Activated CD4-positive, alpha-beta T cell treated with anti-CD3 and anti-CD28 coated beads for 36 hours (primary cell): ENCODE measurements at regions not wholly inside any gene's neighbourhood (a gene's known extent, or its start where the extent isn't known, plus 50 kb on each side); places are given as distances from the start of the nearest gene placed in this dataset.
"Not testable (repeated sequence)": the region's sequence is repeated elsewhere in the genome, so short reads cannot be mapped to it uniquely, and the experiment has no call there.

Experiments used
- ATAC-seq: fragments of 200-7000 bp; cut with Tn5 transposase; one replicate; pipeline ENCODE4 v1.10.0; 2021; ENCODE audit warnings: mild to moderate bottlenecking, moderate library complexity
- CTCF ChIA-PET: fragments of 350-600 bp; sonication (Branson Sonifier 250); formaldehyde crosslinking; loops from one replicate; lab custom pipeline; 2021; ENCODE audit warnings: antibody characterized with exemption; lab: Charles Lee
- POLR2A ChIA-PET: fragments of 350-600 bp; sonication (Branson Sonifier 250); formaldehyde crosslinking; loops from one replicate; lab custom pipeline; 2021; ENCODE audit warnings: antibody characterized with exemption, inconsistent platforms; lab: Charles Lee
- DNase-seq: peaks from one replicate; pipeline ENCODE4 v3.0.0-alpha.2; 2020
- H3K27ac Mint-ChIP-seq: one replicate; pipeline ENCODE4 v1.8.0; 2021; ENCODE audit warnings: mixed read lengths
- H3K27me3 Mint-ChIP-seq: one replicate; pipeline ENCODE4 v1.8.0; 2021; ENCODE audit warnings: mixed read lengths
- H3K36me3 Mint-ChIP-seq: one replicate; pipeline ENCODE4 v1.8.0; 2021; ENCODE audit warnings: low read depth, mixed read lengths
- H3K4me1 Mint-ChIP-seq: one replicate; pipeline ENCODE4 v1.8.0; 2021; ENCODE audit warnings: mixed read lengths
- H3K4me3 Mint-ChIP-seq: one replicate; pipeline ENCODE4 v1.8.0; 2021; ENCODE audit warnings: mild to moderate bottlenecking, moderate library complexity, mixed read lengths
- H3K9me3 Mint-ChIP-seq: one replicate; pipeline ENCODE4 v1.8.0; 2021; ENCODE audit warnings: low read depth, mixed read lengths
- intact Hi-C, 2 experiments: fragments of 100-400 bp; cut with DNase I in 1 of 2; cut with micrococcal nuclease in 1 of 2; formaldehyde crosslinking; loops; one replicate each; pipeline versions ENCODE4 v1.14.2 to v1.15.1; 2022 to 2024; cut with DNase I, micrococcal nuclease

DNA sequence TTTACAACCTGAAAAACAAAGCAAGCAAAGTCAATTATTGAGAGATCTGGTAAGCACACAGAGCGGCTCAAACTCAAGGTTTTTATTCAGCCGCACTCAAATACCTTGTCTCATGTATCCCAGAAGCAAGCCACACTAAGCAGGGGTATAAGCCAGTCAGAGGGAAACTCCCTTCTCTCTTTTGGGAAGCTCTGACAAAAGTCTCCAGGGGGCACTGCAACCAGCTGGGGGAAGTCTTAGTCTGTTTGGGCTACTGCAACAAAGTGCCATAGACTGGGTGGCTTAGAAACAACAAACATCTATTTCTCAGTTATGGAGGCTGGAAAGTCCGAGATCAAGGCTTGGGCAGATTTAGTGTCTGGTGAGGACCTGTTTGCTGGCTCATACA, 246.0 kb downstream of the ENC1 start:
- H3K9me3 Mint-ChIP-seq, result no peaks in the 10 kb centered on the region
- intact Hi-C loops, result loop anchor here in 1 of 2 experiments (2.0 kb wide), 2 partner anchors 254 to 492 kb away; no protein-coding TSS in a partner anchor
- no peak overlapping the region for H3K4me3 Mint-ChIP-seq
- H3K36me3 Mint-ChIP-seq, result no peaks in the 10 kb centered on the region
- POLR2A ChIA-PET, result no interaction called here
- CTCF ChIA-PET, result interaction anchor here (0.6 kb wide), 1 partner anchor 96 kb away, joined by 3 read pairs; no protein-coding TSS in a partner anchor
- no peak for ATAC-seq
- peaks cover 7% of the 10 kb centered on the region for H3K4me1 Mint-ChIP-seq
- no peak overlapping the region for H3K27ac Mint-ChIP-seq
- no peaks in the 10 kb centered on the region for H3K27me3 Mint-ChIP-seq
- peak; percentile 14 for DNase-seq

DNA sequence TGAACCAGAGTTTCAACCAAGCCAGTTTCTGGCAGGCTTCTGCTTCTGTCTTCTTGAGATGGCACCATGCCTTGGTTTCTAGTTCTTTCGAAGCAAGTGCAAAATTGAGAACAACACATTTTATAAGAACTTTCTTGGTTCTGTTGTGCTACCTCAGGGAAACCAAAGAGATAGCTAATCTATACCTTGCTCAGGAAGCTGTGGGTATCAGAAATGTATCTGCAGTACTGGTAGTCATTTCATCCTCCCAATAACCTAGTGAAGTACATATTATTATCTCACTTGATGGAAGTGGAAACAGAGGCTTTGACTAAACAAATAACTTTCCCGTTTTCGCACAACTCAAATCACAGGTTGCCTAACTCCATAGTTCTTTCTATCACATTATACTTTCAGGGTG, 246.6 kb downstream of the ENC1 start:
- no peak for ATAC-seq
- intact Hi-C loops, result loop anchor here in 1 of 2 experiments (2.0 kb wide), 2 partner anchors 255 to 491 kb away; no protein-coding TSS in a partner anchor
- no peaks in the 10 kb centered on the region for H3K9me3 Mint-ChIP-seq
- H3K4me3 Mint-ChIP-seq, result no peak overlapping the region
- POLR2A ChIA-PET, result no interaction called here
- no peaks in the 10 kb centered on the region for H3K36me3 Mint-ChIP-seq
- CTCF ChIA-PET, result no interaction called here
- no peak overlapping the region for H3K27ac Mint-ChIP-seq
- peaks cover 7% of the 10 kb centered on the region for H3K4me1 Mint-ChIP-seq
- DNase-seq, result no peak
- H3K27me3 Mint-ChIP-seq, result no peaks in the 10 kb centered on the region

DNA sequence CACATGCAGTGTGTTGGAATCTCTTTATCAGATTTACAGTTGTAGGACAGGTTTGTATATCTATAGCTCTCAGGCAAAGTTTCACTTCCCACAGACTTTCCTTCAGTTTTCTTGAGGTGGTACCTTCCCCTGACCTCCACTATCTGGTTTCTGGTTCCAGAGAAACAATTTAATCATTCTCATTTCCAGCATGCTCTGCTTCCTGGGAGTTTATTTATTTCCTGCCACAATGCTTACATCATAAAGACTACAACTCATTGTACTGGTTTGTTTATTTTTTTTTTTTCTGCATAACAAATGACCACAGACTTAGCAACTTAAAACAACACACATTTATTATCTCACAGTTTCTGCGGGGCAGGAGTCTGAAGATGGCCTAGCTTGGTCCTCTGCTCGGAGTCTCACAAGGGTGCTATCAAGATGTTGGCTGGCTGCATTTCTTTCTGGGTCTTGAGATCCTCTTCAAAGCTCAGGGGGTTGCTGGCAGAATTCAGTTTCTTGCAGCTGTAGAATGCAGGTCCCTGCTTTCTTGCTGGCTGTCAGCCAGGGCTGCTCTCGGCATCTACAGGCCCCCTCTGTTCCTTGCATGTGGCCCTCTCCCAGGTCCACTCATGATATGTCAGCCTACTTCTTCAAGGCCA, 247.7 kb downstream of the ENC1 start:
- Mint-ChIP-seq H3K27me3 (no peaks in the 10 kb centered on the region), H3K36me3 (no peaks in the 10 kb centered on the region), H3K4me3 (no peak overlapping the region), H3K9me3 (no peaks in the 10 kb centered on the region), H3K4me1 (peaks cover 7% of the 10 kb centered on the region), H3K27ac (no peak overlapping the region)
- ChIA-PET CTCF (interaction anchor here (0.6 kb wide), 1 partner anchor 228 kb away, joined by 4 read pairs; no protein-coding TSS in a partner anchor), POLR2A (no interaction called here)
- ATAC-seq (no peak), DNase-seq (no peak)
- intact Hi-C loops, result no loop called here

DNA sequence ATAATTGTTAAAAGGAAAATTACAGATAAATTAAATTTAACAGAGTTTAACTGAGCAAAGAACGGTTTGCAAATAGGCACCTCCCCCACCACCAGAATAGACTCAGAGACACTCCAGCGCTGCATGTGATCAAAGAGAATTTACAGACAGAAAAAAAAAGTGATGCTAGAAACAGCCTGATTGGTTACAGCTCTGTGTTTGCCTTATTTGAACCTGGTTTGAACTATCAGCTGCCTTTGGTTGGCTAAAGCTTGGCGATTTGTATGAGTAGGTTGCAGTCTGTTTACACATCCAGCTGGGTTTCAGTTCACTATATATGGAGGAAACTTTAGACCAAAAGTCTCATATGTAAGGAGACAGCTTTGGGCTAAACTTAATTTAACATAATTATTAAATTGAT, 249.1 kb downstream of the ENC1 start:
- Mint-ChIP-seq H3K36me3 (no peaks in the 10 kb centered on the region), H3K4me1 (peaks cover 7% of the 10 kb centered on the region), H3K4me3 (no peak overlapping the region), H3K9me3 (no peaks in the 10 kb centered on the region), H3K27ac (no peak overlapping the region), H3K27me3 (no peaks in the 10 kb centered on the region)
- ATAC-seq (no peak), DNase-seq (no peak)
- CTCF ChIA-PET, result interaction anchor here (0.6 kb wide), 2 partner anchors 39 to 251 kb away, joined by 3 to 4 read pairs; no protein-coding TSS in a partner anchor
- POLR2A ChIA-PET, result no interaction called here
- intact Hi-C loops, result no loop called here

DNA sequence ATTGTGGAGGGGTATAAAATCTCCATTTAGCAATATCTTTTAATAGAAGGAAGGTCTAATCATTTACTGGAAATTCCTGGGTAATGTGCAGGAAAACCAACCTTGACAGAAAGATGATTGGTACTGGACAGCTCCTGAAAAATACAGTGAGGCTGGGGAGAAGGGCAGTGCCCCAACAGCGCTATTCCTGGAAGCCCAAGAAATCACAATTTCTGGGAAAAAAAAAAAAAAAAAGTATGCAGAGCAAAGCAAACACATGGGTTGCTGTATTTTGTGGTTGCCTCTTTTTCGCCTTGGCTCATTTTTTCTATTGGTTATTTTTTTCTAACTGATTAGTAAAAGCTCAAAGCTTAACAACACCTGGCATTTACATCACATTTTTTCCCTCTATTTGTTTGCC, 249.7 kb downstream of the ENC1 start:
- ChIA-PET CTCF (interaction anchor here (0.6 kb wide), 1 partner anchor 40 kb away, joined by 4 read pairs; no protein-coding TSS in a partner anchor), POLR2A (no interaction called here)
- intact Hi-C loops, result no loop called here
- Mint-ChIP-seq H3K27ac (no peak overlapping the region), H3K36me3 (no peaks in the 10 kb centered on the region), H3K4me1 (peaks cover 7% of the 10 kb centered on the region), H3K9me3 (no peaks in the 10 kb centered on the region), H3K4me3 (no peak overlapping the region), H3K27me3 (no peaks in the 10 kb centered on the region)
- ATAC-seq (no peak), DNase-seq (no peak)

DNA sequence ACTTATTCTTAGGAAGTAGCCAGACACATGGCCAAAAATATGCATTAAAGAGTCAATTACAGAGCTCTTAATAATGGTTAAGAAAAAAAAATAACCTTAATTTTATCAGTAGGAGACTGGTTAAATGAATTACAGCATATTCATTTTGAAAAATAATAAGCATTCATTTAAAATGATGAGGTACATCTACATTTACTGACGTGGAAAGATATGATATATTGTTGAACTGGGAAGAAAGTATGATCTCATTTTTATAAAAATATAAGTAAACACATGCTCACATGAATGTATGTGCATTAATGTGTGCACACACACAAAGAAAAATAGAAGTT, 250.3 kb downstream of the ENC1 start:
- no peak overlapping the region for H3K4me3 Mint-ChIP-seq
- no peak for DNase-seq
- CTCF ChIA-PET, result no interaction called here
- no peak overlapping the region for H3K27ac Mint-ChIP-seq
- intact Hi-C loops, result no loop called here
- no peaks in the 10 kb centered on the region for H3K36me3 Mint-ChIP-seq
- no peaks in the 10 kb centered on the region for H3K9me3 Mint-ChIP-seq
- H3K27me3 Mint-ChIP-seq, result peaks cover 3% of the 10 kb centered on the region
- H3K4me1 Mint-ChIP-seq, result peaks cover 7% of the 10 kb centered on the region
- POLR2A ChIA-PET, result no interaction called here
- no peak for ATAC-seq

DNA sequence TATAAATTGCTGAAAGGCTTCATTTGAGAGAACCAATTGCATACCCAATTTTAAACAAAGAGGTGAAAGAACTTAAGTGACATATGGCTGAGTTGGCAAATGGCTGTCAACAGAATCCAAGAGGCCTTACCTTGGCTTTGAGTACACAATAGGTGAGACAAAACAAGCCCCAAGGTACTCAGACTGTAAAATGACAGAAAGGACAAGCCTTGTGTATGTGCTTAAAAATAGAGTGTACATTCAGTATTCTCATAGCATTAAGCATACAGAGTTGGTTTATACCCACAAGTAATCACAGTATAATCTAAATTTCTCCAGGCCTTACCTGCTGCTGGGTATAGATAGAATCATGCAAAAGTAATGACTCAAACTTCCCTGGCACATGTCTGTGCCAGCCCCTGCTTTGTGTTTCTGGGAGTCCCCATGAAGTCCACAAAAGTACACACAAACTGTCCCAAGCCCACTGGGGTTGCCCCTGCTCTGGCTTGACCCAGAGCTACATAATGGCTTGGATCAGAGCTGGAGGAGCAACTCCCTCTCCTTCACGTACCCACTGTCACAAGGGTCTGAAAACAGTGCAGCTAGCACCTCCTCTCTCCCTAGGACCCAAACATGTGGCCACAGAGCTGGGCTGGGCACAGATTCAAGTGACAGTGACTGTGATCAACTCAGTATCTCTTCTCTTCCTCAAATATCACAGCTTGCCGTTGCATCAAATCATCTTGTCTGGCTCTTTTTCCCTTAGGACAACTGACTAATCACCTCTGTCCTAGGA, 250.8 kb downstream of the ENC1 start:
- ChIA-PET POLR2A (no interaction called here), CTCF (interaction anchor here (0.7 kb wide), 1 partner anchor 122 kb away, joined by 3 read pairs; no protein-coding TSS in a partner anchor)
- intact Hi-C loops, result no loop called here
- H3K4me1 Mint-ChIP-seq, result peaks cover 7% of the 10 kb centered on the region
- no peaks in the 10 kb centered on the region for H3K9me3 Mint-ChIP-seq
- DNase-seq (no peak), ATAC-seq (no peak)
- no peaks in the 10 kb centered on the region for H3K36me3 Mint-ChIP-seq
- peaks cover 3% of the 10 kb centered on the region for H3K27me3 Mint-ChIP-seq
- H3K4me3 Mint-ChIP-seq, result no peak overlapping the region
- H3K27ac Mint-ChIP-seq, result no peak overlapping the region

DNA sequence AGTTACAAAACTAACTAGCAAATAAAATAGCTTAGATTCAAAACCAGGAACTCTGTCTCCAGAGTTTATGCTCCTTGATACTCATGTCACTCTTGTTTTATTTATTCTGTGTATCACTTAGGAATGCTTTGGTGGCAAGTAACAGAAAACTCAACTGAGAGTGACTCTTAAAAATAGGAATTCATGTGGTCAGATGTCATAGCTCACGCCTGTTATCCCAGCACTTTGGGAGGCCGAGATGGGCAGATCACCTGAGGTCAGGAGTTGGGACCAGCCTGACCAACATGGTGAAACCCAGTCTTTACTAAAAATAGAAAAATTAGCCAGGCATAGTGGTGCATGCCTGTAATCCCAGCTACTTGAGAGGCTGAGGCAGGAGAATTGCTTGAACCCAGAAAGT, 252.1 kb downstream of the ENC1 start:
- H3K9me3 Mint-ChIP-seq, H3K27ac Mint-ChIP-seq, H3K27me3 Mint-ChIP-seq, intact Hi-C loops, H3K36me3 Mint-ChIP-seq, H3K4me3 Mint-ChIP-seq, POLR2A ChIA-PET, H3K4me1 Mint-ChIP-seq, DNase-seq, ATAC-seq, CTCF ChIA-PET: not testable (repeated sequence)

DNA sequence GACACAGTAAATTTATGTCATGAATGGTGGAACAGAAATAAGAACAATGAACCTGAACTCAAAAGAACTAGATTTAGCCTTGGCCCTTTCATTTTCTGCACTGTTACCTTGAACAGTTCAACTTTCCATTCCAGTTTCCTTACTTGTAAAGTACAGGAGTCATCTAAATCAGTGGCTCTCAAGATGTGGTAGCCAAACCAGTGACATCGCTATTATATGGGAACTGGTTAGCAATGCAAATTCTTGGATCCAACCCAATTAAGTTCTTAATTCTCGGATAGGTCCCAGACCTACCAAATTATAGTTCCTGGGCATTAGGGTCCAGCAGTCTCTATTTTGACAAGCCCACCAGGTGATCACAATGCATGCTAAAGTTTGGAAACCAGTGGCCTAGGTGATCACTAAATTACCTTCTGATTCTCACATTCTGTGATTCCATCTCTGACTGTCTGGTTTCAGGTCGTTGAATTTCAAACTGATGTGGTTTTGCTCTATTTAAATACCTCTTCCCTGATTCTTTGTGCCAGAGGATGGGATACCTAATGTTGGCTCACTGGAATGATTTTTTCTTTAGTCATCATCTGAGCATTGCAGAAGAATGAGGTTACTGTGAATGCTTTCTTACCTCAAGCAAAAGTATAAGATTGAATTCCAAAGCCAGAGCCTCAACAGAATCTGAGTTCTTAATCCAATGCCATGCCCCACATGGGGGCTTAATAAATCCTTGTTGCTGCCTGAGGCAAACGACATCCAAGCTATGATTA, 253.8 kb downstream of the ENC1 start:
- POLR2A ChIA-PET, result no interaction called here
- ATAC-seq, result no peak
- H3K27ac Mint-ChIP-seq, result no peak overlapping the region
- H3K36me3 Mint-ChIP-seq, result no peaks in the 10 kb centered on the region
- intact Hi-C loops, result no loop called here
- peaks cover 3% of the 10 kb centered on the region for H3K27me3 Mint-ChIP-seq
- peaks cover 3% of the 10 kb centered on the region for H3K4me1 Mint-ChIP-seq
- no peaks in the 10 kb centered on the region for H3K9me3 Mint-ChIP-seq
- no peak for DNase-seq
- H3K4me3 Mint-ChIP-seq, result no peak overlapping the region
- CTCF ChIA-PET, result no interaction called here

DNA sequence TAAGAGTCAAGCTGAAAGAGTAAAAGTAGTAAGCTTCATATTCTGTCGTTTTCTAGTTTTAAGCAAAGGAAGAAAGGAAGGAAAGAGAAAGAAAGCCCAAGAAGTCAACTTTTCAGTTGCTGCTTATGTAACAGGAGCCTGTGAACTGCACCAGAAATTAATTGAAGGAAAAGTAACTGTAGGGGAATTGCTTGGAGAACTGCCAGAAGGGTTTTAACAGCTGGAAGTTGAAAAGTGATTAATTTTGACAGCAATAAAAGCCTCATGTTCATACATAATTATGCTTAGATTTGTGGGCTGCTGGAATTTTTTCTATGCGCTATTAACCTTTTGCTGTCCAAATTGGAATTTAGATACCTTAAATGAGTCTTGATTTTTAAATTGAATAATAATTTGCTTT, 255.7 kb downstream of the ENC1 start:
- H3K4me3 Mint-ChIP-seq, result no peak overlapping the region
- H3K27me3 Mint-ChIP-seq, result peaks cover 5% of the 10 kb centered on the region
- ChIA-PET POLR2A (no interaction called here), CTCF (interaction anchor here (0.6 to 1.1 kb wide), 2 partner anchors 48 to 264 kb away, joined by 3 read pairs; no protein-coding TSS in a partner anchor)
- intact Hi-C loops, result no loop called here
- H3K9me3 Mint-ChIP-seq, result no peaks in the 10 kb centered on the region
- DNase-seq (no peak), ATAC-seq (no peak)
- no peaks in the 10 kb centered on the region for H3K36me3 Mint-ChIP-seq
- no peak overlapping the region for H3K27ac Mint-ChIP-seq
- no peaks in the 10 kb centered on the region for H3K4me1 Mint-ChIP-seq

DNA sequence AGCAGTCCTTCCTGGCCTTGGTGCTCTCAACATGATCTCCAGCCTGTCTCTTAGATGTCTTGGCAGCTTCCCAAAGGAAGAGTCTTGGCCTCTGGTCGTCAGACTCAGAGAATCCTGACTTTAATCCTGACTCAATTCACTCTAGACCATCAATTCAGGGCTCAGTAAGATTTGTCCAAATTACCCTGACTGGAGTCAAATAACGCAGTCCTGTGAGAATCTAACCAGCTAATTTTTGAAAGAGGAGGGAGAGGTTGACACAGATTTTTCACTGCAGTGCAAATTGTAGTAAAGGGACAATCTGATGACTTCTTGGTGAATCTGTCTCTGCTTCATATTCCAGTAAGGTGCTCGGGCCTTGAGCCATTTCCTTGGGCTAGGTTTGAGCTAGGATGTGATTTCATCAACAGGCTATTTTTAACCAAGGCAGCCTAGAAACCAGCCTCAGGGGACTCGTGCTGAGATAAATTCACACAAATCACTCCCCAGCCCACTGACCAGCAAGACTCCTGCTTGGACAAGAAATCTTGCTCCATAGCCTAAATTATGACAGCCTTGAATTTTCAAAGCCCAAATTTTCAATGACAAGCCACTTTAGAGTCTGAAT, 257.4 kb downstream of the ENC1 start:
- ChIA-PET POLR2A (no interaction called here), CTCF (interaction anchor here (0.6 kb wide), 1 partner anchor 9 kb away, joined by 4 read pairs; no protein-coding TSS in a partner anchor)
- no peak for DNase-seq
- H3K36me3 Mint-ChIP-seq, result no peaks in the 10 kb centered on the region
- H3K27ac Mint-ChIP-seq, result no peak overlapping the region
- no peak overlapping the region for H3K4me3 Mint-ChIP-seq
- H3K9me3 Mint-ChIP-seq, result no peaks in the 10 kb centered on the region
- intact Hi-C loops, result no loop called here
- H3K4me1 Mint-ChIP-seq, result no peaks in the 10 kb centered on the region
- no peak for ATAC-seq
- peaks cover 7% of the 10 kb centered on the region for H3K27me3 Mint-ChIP-seq
